NOMO-1 treated with DMSO at 0.1 percent for 48 hours (cell line): ENCODE measurements at regions not wholly inside any gene's neighbourhood (a gene's known extent, or its start where the extent isn't known, plus 50 kb on each side); places are given as distances from the start of the nearest gene placed in this dataset.

Experiments
- DNase-seq: peaks from one replicate; lab custom pipeline; 2025; ENCODE audit not compliant: unreplicated experiment; lab: John Stamatoyannopoulos, UW

- DNase-seq, result no peak
These were observed 73.4 kb upstream of the TEX51 start for GRCh38 chr2:126825316-126825715.

DNA sequence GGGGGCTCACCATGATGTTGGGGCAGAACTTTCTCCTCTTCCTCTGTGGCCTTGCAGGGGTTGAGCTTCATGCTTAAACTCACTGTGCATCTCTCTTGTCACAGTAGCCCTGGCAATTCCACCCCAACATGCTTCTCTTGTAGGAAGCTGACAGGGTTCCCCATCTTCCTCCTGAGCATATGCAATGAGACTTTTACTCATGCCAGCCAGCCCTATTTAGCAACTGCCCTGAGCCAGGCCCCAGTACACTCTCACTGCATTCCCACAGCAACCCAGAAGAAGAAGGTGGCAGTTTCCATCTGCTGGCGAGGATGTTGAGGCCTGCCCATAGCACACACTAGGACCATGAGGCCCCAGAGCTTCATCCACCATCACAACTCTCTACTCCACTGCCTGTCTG is 72.2 kb upstream of the TEX51 start:
- no peak for DNase-seq

DNA sequence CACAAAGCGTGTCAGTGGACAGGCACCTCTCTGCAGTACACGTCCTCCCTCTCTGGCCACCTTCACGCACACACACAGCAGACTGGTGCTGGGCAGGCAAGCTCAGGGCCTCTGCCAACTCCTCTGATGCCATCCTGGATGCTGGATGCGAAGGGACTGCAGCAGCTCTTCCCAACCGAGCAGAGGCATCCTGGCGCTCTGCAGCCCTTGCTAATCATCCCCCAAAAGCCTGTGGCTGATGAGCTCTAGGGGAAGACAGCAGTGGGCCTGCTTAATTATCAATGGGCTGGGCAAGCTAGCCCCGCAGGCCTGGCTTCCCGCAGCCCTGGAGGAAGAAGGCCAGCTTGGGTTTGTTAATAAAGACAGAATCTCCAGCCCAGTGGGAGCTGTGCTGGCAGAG is 71.3 kb upstream of the TEX51 start:
- DNase-seq, result no peak

DNA sequence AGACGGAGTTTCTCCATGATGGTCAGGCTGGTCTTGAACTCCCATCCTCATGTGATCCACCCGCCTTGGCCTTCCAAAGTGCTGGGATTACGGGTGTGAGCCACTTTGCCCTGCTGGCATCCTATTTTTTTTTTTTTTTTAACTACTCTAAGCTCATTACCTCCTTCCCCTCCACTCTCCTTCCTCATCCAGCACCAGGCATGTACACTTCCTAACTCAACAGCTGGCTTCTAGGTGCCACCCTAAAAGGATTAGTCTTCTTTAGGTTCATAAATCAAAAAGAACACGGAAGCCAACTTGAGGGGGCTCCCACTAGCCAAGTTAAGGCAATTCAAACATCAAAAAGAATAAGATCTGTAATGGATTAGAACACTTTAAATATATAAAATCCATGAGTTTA is 70.6 kb upstream of the TEX51 start:
- DNase-seq, result peak; percentile 79

GRCh38 chr2:126828491-126828890 is 70.2 kb upstream of the TEX51 start:
- peak; percentile 90 for DNase-seq

DNA sequence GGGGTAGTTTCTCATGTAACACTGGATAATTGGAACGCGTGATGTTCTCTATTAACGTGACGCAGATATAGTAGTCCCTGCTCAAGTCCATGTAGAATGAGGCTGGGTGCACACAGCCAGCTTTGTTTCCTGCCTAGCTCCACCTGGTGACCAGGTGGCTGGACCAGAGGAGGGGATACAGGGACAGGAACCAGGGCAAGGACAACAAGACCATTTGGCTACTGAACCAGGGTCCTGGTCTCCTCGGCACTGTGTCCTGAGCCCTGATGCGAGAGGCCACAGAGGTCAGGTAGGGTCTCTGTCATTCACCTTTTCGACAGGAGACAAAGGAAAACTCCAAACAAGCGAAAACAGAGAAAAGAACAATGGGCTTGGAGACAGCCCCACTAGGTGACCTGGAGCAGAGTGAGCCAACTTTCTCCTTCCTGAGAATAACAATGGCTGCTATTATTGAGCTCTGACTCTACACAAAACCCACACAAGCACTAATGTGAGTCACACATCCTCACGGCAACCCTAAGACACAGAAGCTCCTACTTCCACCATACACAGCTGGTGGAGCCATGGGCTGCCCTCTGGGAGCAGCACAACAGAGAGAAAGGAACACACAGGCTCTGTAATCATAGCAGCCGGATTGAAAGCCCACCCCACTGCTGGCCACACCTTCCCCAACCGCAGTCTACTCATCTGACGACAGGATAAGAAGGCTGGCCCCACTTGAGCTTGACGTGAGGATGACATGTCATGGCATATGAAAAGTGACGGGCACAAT is 67.3 kb upstream of the TEX51 start:
- peak; percentile 75 for DNase-seq

DNA sequence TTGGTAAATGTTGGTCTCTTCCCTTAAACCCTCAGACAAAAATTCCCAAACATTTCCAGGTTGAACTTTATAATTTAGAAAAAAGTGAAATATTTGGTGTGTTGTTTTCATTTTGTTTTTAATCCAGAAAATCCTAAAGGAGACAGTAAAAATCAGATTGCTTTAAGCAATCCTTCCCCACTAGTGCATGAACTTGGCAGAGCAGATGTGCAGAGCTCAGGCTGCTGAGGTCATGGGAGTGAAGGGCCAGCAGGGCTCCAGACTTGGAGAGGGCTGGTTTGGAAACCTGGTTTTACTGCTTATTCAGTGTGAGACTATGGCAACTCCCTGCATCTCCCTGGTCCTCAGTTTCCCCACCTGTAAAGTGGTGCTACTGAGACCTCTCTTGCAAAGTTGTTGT is 66.7 kb upstream of the TEX51 start:
- DNase-seq, result no peak

DNA sequence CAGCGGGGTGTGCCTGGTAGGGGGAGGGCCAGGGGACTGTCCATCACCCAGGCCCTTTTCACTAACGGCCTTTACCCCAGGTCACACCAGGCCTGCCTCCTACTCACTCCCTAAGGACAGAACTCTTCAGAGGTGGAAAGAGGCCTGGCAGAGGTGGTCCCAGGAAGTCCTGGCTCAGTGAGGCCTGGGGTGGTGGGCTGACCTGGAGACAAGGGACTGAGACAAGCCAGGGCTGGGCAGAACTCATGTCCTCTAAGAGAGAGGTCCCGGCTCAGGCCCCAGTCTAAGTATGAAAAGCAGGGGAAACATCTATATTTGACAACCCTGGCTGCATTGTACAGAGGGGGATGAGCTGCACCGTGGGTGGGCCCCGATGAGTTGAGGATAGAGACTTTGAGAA is 65.9 kb upstream of the TEX51 start:
- no peak for DNase-seq

DNA sequence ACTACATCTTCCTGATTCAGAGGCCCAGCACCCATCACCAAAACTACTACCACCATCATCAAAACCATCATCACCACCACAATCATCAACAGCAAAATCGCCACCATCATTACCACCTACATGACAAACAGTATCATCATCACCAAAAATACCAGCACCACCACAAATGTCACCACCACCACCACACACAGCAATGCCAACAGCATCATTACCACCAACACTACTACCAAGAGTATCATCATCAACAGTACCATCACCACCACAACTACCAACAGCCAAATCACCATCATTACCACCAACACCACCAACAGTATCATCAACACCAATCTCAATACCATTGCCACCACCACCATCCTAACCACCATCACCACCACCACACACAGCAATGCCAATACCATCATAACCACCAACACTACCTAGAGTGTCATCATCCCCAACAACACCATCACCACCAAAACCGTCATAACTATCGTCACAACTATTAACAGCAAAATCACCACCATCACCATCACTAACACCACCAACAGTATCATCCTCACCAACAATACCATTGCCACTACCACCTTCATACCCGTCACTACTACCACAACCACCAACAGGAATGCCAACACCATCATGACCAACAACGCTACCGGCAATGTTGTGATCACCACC is 64.6 kb upstream of the TEX51 start:
- DNase-seq, result no peak

GRCh38 chr2:126835261-126835660 is 63.4 kb upstream of the TEX51 start:
- DNase-seq, result no peak

DNA sequence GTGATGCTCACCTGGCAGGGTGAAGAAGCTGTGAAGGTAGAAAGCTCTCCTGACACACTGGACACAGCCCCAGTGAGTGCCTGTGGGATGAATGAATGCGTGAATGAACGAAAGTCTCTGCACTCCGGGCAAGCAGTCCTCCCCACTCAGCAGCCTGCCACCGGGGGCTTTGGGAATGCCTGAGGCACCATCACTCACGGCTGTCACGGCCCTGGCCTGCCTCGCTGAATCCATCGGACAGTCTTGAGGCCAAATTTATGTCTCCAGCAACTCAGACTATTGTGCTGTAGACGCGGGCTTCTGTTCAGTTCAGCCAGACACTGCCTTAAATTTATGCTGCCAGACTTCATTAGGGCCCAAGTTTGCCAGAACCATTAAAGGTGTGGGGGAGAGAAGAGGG is 62.9 kb upstream of the TEX51 start:
- no peak for DNase-seq

DNA sequence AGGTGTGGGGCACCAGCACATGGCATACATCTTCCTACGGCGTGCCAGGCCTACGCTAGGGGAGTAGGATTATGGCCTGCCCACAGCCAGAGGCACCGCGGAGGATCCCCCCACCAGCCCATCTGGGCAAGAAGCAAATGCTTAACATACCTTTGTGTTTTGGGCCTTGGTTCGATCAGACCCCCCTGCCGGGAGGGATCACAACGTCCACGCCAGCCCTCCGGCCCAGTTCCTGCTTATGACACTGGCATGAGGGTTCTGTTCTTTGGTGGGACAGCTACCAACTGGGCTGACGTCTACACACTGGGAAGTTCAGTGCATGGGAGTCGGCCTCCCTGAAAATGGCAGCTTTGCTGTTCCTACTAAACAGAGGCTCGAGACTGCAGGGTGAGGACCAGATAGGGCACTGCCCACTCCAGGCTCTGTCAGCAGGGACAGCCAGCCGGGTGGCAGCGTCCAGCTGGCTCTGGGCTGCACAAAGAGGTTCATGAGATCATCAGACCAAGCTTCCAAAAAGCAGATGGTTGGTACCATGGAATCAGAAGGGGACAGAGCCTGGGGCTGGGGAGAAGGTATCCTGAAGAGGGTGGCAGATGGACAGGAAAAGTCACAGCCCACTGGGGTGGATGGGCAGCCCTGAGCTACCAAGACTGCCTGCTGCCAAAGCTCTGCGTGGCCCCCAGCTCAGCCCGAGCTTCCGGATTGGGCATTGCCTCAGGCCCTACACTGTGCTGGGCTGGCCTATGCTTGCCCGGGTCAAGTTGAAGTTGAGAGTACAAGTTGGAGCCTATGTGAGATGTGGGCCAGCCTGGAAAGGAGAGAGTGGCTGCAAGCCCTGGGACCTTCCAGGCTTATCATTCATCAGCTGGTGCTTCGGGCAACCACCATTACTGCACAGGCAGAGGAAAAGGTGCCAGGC is 61.7 kb upstream of the TEX51 start:
- no peak for DNase-seq

- no peak for DNase-seq
These were observed 60.5 kb upstream of the TEX51 start for GRCh38 chr2:126837966-126838715.

GRCh38 chr2:126838716-126838985 is 60.0 kb upstream of the TEX51 start:
- DNase-seq, result peak; percentile 32

GRCh38 chr2:126839796-126840195 is 58.9 kb upstream of the TEX51 start:
- no peak for DNase-seq

- no peak for DNase-seq
These were observed 55.6 kb upstream of the TEX51 start for GRCh38 chr2:126843081-126843480.

DNA sequence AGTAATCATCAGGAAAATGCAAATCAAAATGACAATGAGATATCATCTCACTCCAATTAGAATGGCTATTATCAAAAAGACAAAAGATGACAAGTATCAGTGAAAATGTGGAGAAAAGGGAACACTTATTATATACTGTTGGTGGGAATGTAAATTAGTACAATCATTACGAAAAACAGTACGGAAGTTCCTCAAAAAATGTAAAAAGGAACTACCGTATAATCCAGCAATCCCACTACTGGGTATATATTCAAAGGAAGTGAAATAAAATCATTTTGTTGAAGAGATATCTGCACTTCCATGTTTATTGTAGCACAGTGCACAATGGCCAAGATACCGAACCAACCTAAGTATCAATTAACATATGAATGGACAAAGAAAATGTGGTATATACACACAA is 52.4 kb upstream of the TEX51 start:
- peak; percentile 46 for DNase-seq
